ENCODE measurements at regions not wholly inside any gene's neighbourhood (a gene's known extent, or its start where the extent isn't known, plus 50 kb on each side); places are given as distances from the start of the nearest gene placed in this dataset.

DNA sequence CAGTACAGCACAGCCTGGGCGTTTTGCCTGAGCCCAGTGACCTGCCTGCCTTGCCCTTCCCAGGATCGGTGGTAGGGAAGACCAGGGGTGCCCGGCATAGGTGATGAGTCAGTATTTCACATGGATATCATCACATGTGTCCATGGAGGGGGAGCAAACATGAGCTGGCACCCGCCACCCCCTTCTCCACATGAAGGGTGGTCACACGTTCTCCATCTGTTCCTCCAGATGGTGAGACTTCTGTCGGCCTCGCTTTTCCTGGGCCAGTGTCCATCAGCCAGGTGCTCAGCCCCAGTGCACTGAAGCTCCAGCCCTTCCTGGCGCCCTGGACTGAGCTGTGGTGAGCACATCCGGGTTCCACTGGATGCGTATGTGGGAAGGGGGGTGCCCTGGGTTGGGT, 208.4 kb downstream of the UBE3A start:
- no peak overlapping the region for H3K56ac ChIP-seq (ENCODE audit: extremely low read depth, insufficient read depth, low read length)
- TF ChIP-seq, protein P1, sequence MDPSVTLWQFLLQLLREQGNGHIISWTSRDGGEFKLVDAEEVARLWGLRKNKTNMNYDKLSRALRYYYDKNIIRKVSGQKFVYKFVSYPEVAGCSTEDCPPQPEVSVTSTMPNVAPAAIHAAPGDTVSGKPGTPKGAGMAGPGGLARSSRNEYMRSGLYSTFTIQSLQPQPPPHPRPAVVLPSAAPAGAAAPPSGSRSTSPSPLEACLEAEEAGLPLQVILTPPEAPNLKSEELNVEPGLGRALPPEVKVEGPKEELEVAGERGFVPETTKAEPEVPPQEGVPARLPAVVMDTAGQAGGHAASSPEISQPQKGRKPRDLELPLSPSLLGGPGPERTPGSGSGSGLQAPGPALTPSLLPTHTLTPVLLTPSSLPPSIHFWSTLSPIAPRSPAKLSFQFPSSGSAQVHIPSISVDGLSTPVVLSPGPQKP (IDR thresholded peaks at IDR 0.05; ENCODE audit: borderline replicate concordance, low read depth, low read length): no peak
- no peak for TF ChIP-seq RCOR1 (IDR thresholded peaks at IDR 0.05; ENCODE audit: insufficient replicate concordance, low read length)
- TF ChIP-seq POLR2A (IDR thresholded peaks at IDR 0.05; ENCODE audit: low read depth, low read length): no peak
- TF ChIP-seq NFE2L2 (IDR thresholded peaks at IDR 0.05; ENCODE audit: low read depth, low read length): no peak
- no peak for TF ChIP-seq MAZ (IDR thresholded peaks at IDR 0.05; ENCODE audit: borderline replicate concordance, low read depth, low read length)
- no peak for TF ChIP-seq SMC3 (IDR thresholded peaks at IDR 0.05; ENCODE audit: low read depth, low read length)
- TF ChIP-seq CHD1 (IDR thresholded peaks at IDR 0.05; ENCODE audit: low read depth, low read length): no peak
- no peak for TF ChIP-seq FOS (IDR thresholded peaks at IDR 0.05; ENCODE audit: low read depth, low read length)
- TF ChIP-seq, protein P2, sequence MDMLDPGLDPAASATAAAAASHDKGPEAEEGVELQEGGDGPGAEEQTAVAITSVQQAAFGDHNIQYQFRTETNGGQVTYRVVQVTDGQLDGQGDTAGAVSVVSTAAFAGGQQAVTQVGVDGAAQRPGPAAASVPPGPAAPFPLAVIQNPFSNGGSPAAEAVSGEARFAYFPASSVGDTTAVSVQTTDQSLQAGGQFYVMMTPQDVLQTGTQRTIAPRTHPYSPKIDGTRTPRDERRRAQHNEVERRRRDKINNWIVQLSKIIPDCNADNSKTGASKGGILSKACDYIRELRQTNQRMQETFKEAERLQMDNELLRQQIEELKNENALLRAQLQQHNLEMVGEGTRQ (IDR thresholded peaks at IDR 0.05; ENCODE audit: low read depth, low read length): no peak
- TF ChIP-seq RAD21 (IDR thresholded peaks at IDR 0.05; ENCODE audit: low read length): no peak
- no peak for TF ChIP-seq CEBPB (IDR thresholded peaks at IDR 0.05; ENCODE audit: low read depth, low read length)
- no peak for TF ChIP-seq MAFK (IDR thresholded peaks at IDR 0.05; ENCODE audit: low read depth, low read length)
- H2AK9ac ChIP-seq (replicated peaks; ENCODE audit: low read depth, low read length, poor library complexity): no peak overlapping the region
- H3K27ac ChIP-seq (ENCODE audit: insufficient read depth, low read length): no peak overlapping the region
- no peak overlapping the region for H2AFZ ChIP-seq (replicated peaks; ENCODE audit: low read length, poor library complexity)
- no peak overlapping the region for H3K23ac ChIP-seq (ENCODE audit: low read depth, low read length)
- no peak overlapping the region for H3K4me3 ChIP-seq (ENCODE audit: insufficient read depth, low read depth, low read length)
- H3K9me1 ChIP-seq (ENCODE audit: insufficient read depth, low read length): no peaks in the 10 kb centered on the region
- POLR2A ChIA-PET (ENCODE audit: unreplicated experiment): no interaction called here
- H3K27me3 ChIP-seq (ENCODE audit: control insufficient read depth, insufficient read depth, low read length): no peaks in the 10 kb centered on the region
- no peak overlapping the region for H2BK15ac ChIP-seq (ENCODE audit: low read depth, low read length)
- H2BK120ac ChIP-seq (ENCODE audit: low read depth, low read length): no peak overlapping the region
- CTCF ChIA-PET: no interaction called here
- intact Hi-C loops (cut with micrococcal nuclease) (no loop called here), dilution Hi-C loops (cut with HindIII; ENCODE audit: low sequenced_read_pairs, unreplicated experiment) (no loop called here), in situ Hi-C loops (cut with MboI; ENCODE audit: low sequenced_read_pairs) (no loop called here)
- no peak for DNase-seq
- H3K4ac ChIP-seq (ENCODE audit: low read depth, low read length): no peak overlapping the region
- no peak overlapping the region for H2AK5ac ChIP-seq (ENCODE audit: low read depth, low read length)
- H3K79me1 ChIP-seq (ENCODE audit: low read depth in 1 of 2, low read length in 2 of 2): no peaks in the 10 kb centered on the region
- H3K9me3 ChIP-seq (ENCODE audit: control insufficient read depth, insufficient read depth, low read length): peaks cover 76% of the 10 kb centered on the region
- no peak overlapping the region for H4K8ac ChIP-seq (ENCODE audit: low read depth in 2 of 2, low read length in 2 of 2)
- no peak overlapping the region for H3K18ac ChIP-seq (ENCODE audit: low read depth, low read length)
- no peaks in the 10 kb centered on the region for H3K4me1 ChIP-seq (ENCODE audit: control insufficient read depth, insufficient read depth, low read length)
- no peak overlapping the region for H2BK5ac ChIP-seq (ENCODE audit: low read depth, low read length, poor library complexity, severe bottlenecking)
- H3K14ac ChIP-seq (replicated peaks; ENCODE audit: low read depth, low read length): no peak overlapping the region
- H3K36me3 ChIP-seq (ENCODE audit: control insufficient read depth, insufficient read depth, low read length): no peaks in the 10 kb centered on the region
- 0% methylated on average over 1 of the region's 10 CpGs; no CpG with 5 or more reads in 1 of the 2 experiments for WGBS, 2 experiments (ENCODE audit: extremely low coverage in 2 of 2, insufficient read length in 1 of 2)
- H3K4me2 ChIP-seq (ENCODE audit: low read depth, low read length): no peak overlapping the region
- no peak overlapping the region for H3K9ac ChIP-seq (ENCODE audit: low read depth, low read length)
- no peak for ATAC-seq (ENCODE audit: low read depth)
- no TSS peak for BruUV-seq (replicated peaks)
- no peak overlapping the region for H4K5ac ChIP-seq (ENCODE audit: low read depth, low read length)
- no peaks in the 10 kb centered on the region for H4K20me1 ChIP-seq (ENCODE audit: insufficient read depth, low read length)
- no peak overlapping the region for H2BK20ac ChIP-seq (ENCODE audit: low read depth, low read length)
- no peak overlapping the region for H4K91ac ChIP-seq (ENCODE audit: insufficient read depth, low read depth, low read length)
